HG03571 (cell line): ENCODE measurements at regions not wholly inside any gene's neighbourhood (a gene's known extent, or its start where the extent isn't known, plus 50 kb on each side); places are given as distances from the start of the nearest gene placed in this dataset.

Source experiments
- ATAC-seq: cut with Tn5 transposase; IDR thresholded peaks from one replicate; pipeline ENCODE4 v1.9.1; 2021; ENCODE audit not compliant: unreplicated experiment

- no peak for ATAC-seq
Measured at GRCh38 chr17:79404136-79404911, 206.5 kb downstream of the RBFOX3 start.

DNA sequence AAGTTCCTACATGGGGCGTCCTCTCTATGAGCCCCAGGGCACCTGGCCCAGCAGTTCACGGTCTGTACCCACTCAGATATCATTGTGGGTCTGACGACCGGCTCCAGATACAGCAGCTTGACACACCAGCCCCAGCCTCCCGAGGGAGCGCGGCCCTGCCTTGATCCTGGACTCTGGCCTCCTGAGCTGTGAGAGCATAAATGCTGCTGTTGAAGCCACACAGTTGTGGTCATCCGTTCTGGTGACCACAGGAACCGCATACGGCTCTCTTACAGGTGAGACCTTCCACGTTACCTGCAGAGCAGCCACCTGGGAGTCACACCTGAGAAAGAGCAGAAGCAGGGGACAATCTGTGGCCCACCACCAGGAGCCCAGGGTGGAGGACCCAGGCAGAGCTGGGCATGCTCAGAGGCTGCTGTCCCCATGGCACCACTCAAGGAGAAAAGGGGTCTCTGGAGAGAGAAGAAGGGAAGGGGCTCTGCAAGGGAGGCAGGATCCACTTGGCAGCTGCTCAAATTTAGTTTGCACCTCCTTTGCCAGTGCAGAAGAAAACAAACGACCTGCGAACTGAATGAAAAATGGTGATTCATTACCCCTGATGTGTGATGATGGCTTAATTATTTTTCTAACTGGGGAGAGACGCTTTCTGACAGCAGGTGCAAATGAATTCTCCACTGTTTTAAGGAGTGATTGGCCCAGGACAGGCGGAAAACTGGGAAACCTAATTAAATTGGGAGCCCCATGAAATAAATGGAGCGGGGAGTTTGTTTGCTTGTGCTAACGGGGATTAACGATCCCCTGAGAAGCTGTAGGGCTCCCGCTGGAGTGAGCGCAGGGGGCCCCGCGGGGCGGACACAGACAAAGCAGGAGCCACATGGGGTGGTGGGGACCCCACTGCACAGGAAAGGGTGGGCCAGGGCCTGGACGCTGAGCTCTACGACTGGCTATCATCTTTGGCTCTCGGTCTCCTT lies 208.9 kb downstream of the RBFOX3 start:
- ATAC-seq, result no peak

GRCh38 chr17:79400989-79401703 lies 209.7 kb downstream of the RBFOX3 start:
- no peak for ATAC-seq

DNA sequence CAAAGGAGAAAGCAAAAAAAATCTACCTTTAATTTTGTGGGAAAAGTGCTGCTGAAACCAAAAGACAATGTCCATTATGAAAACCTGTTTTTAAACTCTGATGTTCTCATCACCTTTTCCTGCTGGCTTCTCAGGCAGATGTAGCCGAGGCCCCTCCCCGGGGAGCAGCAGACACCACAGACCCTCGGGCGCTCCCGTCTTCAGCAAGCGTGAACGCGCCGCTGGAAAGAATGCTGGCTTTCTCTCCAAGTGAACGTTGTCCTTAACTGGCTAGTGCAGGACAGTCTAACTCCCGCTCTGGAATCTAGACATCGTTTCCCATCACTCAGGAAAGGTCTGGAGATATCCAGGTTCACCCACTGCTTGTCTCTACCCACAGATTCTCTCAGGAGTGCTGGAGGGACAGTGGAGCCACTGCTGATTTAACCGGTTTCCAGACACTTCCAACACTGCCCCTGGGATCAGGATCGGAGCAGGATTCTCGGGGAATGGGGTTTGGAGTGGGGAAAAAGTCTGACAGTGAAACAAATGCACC lies 211.2 kb downstream of the RBFOX3 start:
- ATAC-seq, result no peak

- no peak for ATAC-seq
Measured at GRCh38 chr17:79398441-79398840, 212.4 kb downstream of the RBFOX3 start.

GRCh38 chr17:79396696-79397095 lies 214.2 kb downstream of the RBFOX3 start:
- no peak for ATAC-seq

DNA sequence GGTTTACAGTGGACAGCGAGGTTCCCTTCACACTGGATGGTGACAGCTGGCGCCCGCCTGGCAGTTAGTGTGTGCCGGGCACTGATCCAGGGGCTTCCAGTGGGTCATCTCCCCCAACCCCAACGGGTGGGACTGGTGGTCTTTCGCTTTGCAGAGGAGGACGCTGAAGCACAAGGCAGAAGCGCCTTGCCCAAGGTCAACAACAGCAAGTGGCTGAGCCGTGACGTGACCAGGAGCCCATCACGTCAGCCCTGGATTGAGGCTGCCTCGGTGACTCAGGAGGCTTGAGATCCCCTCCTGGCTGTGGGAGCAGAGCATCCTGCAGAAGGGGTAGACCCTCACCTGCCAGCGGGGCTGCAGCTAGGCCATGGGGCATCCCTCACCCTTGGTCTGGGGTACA lies 215.3 kb downstream of the RBFOX3 start:
- no peak for ATAC-seq

GRCh38 chr17:79395066-79395465 lies 215.8 kb downstream of the RBFOX3 start:
- ATAC-seq, result no peak

DNA sequence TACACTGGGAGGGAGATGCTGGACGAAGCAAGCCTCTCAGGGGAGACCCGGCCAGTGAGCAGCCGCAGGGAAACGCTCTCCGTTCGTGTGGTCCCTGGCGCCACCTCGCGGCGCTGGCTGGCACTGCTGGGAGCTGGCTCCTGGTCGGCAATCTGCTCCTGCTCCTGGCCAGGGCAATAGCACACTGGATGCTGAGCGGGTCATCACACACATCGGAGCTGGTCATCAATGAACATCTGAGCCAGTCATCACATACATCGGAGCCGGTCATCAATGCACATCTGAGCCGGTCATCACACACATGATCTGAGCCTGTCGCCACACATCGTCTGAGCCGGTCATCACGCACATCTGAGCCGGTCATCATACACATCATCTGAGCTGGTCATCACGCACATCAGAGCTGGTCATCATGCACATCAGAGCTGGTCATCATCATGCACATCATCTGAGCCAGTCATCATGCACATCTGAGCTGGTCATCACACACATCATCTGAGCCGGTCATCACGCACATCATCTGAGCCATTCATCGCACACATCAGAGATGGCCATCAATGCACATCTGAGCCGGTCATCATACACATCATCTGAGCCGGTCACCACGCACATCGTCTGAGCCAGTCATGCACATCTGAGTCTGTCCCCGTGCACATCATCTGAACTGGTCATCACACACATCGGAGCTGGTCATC lies 217.3 kb downstream of the RBFOX3 start:
- ATAC-seq, result no peak

- ATAC-seq, result no peak
Measured at GRCh38 chr17:79392598-79392997, 218.3 kb downstream of the RBFOX3 start.

DNA sequence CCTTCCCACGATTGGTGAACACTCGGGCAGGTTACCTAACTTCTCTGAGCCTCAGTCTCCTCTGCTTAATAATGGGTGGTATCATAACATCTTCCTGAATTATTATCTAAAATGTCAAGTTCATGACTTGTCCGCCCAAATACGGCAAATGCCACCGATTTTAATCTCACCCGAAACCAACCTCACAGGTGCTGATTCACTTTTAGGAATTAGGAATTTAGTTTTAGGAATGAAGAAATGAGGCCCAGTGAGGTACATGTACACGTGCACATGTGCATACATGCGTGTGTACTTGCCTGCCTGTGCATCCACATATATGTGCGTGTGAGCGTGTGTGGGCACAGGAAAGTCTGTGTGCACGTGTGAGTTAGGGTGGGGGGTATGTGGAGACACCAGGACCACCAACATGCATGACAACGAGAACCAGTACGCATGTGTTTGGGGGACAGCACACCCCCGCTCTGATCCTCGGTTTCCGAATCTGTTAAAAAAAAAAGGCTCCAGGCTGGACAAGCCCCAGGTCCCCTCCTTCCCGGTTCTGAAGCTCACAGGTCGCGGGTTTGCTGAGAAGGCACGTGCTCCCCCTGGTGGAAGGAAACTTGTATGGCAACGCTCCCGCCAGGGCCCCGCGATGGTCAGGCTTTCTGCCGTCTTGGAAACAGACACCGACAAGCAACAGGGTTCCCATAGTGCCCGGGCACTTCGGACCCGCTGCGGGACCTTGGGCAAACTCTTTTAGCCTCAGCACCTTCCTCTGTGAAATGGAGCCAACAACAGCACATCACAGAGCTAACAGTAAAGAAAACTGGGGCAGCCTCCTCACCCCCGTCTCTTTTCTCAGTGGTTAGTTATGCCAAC lies 219.2 kb downstream of the RBFOX3 start:
- ATAC-seq, result no peak

GRCh38 chr17:79389896-79390295 lies 221.0 kb downstream of the RBFOX3 start:
- ATAC-seq, result no peak

- no peak for ATAC-seq
Measured at GRCh38 chr17:79388556-79389295, 222.1 kb downstream of the RBFOX3 start.

GRCh38 chr17:79387783-79388182 lies 223.1 kb downstream of the RBFOX3 start:
- no peak for ATAC-seq

GRCh38 chr17:79385962-79386563 lies 224.8 kb downstream of the RBFOX3 start:
- ATAC-seq, result no peak

- no peak for ATAC-seq
Measured at GRCh38 chr17:79382313-79382712, 228.5 kb downstream of the RBFOX3 start.

GRCh38 chr17:79379700-79380445 lies 231.0 kb downstream of the RBFOX3 start:
- ATAC-seq, result no peak
